Activated B cell treated with CpG ODN at 0.5 μM for 24 hours (primary cell): ENCODE measurements at regions not wholly inside any gene's neighbourhood (a gene's known extent, or its start where the extent isn't known, plus 50 kb on each side); places are given as distances from the start of the nearest gene placed in this dataset.

Source experiments
- ATAC-seq: fragments of 200-7000 bp; cut with Tn5 transposase; one replicate; pipeline ENCODE4 v1.10.0; 2021; ENCODE audit warnings: low read depth, mild to moderate bottlenecking, moderate library complexity
- CTCF ChIA-PET: fragments of 350-600 bp; sonication (Branson Sonifier 250); formaldehyde crosslinking; loops from one replicate; lab custom pipeline; 2021; ENCODE audit warnings: antibody characterized with exemption; lab: Charles Lee
- POLR2A ChIA-PET: fragments of 350-600 bp; sonication (Branson Sonifier 250); formaldehyde crosslinking; loops from one replicate; lab custom pipeline; 2021; ENCODE audit warnings: antibody characterized with exemption; lab: Charles Lee
- DNase-seq: peaks from one replicate; pipeline ENCODE4 v3.0.0; 2022
- H3K27ac Mint-ChIP-seq: one replicate; pipeline ENCODE4 v1.8.0; 2020; ENCODE audit warnings: mixed read lengths
- H3K27me3 Mint-ChIP-seq: one replicate; pipeline ENCODE4 v1.8.0; 2021; ENCODE audit warnings: mixed read lengths
- H3K36me3 Mint-ChIP-seq: one replicate; pipeline ENCODE4 v1.8.0; 2021; ENCODE audit warnings: low read depth, mixed read lengths
- H3K4me1 Mint-ChIP-seq: one replicate; pipeline ENCODE4 v1.8.0; 2021; ENCODE audit warnings: mixed read lengths
- H3K4me3 Mint-ChIP-seq: one replicate; pipeline ENCODE4 v1.8.0; 2020; ENCODE audit warnings: mild to moderate bottlenecking, mixed read lengths
- H3K9me3 Mint-ChIP-seq: one replicate; pipeline ENCODE4 v1.8.0; 2020; ENCODE audit warnings: mixed read lengths
- intact Hi-C: fragments of 100-400 bp; cut with micrococcal nuclease; formaldehyde crosslinking; loops from one replicate; pipeline ENCODE4 v1.15.1; 2024
- TF ChIP-seq, protein P1 (sequence below): fragments of 200-600 bp; IDR thresholded peaks from one replicate; pipeline ENCODE4 v1.8.0; 2022; ENCODE audit warnings: antibody characterized with exemption, mild to moderate bottlenecking

DNA sequence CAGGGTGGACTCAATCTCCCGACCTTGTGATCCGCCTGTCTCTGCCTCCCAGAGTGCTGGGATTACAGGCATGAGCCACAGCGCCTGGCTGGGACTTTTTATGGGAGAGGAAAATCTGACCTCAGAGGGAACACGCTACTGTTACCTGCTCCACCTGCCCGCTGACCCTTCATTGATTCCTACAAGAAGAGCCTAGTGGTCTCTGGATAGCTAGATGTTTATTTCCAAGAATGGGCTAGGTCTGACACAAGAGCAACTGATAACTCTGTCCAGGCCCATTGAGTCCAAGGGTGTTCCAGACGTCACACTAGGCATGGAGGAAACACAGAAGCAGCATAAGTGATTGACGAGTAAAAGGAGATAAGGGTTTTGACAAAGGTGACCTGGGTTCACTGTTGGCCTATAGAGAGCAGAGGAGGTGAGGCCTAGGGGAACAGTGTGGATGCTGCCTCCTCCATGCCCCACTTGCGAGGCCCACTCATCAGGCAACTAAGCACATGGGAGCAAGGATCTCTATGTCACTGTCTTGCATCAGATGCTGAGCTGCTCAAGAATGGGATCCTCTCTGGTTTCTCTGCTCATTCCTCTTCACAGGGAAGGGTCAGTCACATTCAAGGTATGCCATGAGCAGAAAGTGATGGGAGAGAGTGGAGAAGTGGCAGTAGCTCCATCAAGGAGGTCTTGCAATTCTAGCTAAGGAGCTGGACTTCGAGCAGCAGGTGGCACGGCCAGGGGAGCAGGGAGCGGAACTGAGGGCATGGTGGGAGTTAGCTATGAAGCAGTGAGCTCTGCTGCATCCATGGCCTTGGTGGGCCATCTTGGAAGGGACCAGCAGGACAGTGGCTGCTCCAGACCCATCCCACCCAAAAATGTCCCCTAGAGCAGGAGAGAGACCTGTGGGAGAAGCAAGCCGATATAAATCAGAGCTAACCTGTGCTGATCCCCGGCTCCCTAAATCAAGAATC is 145.2 kb downstream of the WSCD1 start:
- Mint-ChIP-seq H3K36me3 (no peaks in the 10 kb centered on the region), H3K9me3 (no peaks in the 10 kb centered on the region), H3K27ac (no peak overlapping the region), H3K27me3 (peaks cover 6% of the 10 kb centered on the region), H3K4me3 (no peak overlapping the region), H3K4me1 (no peaks in the 10 kb centered on the region)
- CTCF ChIA-PET, result no interaction called here
- ATAC-seq (no peak), DNase-seq (no peak)
- POLR2A ChIA-PET, result no interaction called here
- TF ChIP-seq, protein P1, sequence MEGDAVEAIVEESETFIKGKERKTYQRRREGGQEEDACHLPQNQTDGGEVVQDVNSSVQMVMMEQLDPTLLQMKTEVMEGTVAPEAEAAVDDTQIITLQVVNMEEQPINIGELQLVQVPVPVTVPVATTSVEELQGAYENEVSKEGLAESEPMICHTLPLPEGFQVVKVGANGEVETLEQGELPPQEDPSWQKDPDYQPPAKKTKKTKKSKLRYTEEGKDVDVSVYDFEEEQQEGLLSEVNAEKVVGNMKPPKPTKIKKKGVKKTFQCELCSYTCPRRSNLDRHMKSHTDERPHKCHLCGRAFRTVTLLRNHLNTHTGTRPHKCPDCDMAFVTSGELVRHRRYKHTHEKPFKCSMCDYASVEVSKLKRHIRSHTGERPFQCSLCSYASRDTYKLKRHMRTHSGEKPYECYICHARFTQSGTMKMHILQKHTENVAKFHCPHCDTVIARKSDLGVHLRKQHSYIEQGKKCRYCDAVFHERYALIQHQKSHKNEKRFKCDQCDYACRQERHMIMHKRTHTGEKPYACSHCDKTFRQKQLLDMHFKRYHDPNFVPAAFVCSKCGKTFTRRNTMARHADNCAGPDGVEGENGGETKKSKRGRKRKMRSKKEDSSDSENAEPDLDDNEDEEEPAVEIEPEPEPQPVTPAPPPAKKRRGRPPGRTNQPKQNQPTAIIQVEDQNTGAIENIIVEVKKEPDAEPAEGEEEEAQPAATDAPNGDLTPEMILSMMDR, result no peak
- intact Hi-C loops, result no loop called here

GRCh38 chr17:6213859-6214258 is 143.7 kb downstream of the WSCD1 start:
- H3K4me1 Mint-ChIP-seq, result no peaks in the 10 kb centered on the region
- no peaks in the 10 kb centered on the region for H3K36me3 Mint-ChIP-seq
- ChIA-PET CTCF (no interaction called here), POLR2A (no interaction called here)
- ATAC-seq (no peak), DNase-seq (no peak)
- H3K27ac Mint-ChIP-seq, result no peak overlapping the region
- intact Hi-C loops, result no loop called here
- no peak overlapping the region for H3K4me3 Mint-ChIP-seq
- TF ChIP-seq, protein P1, result no peak
- H3K9me3 Mint-ChIP-seq, result no peaks in the 10 kb centered on the region
- H3K27me3 Mint-ChIP-seq, result peaks cover 3% of the 10 kb centered on the region

- Mint-ChIP-seq H3K4me1 (no peaks in the 10 kb centered on the region), H3K36me3 (no peaks in the 10 kb centered on the region), H3K9me3 (no peaks in the 10 kb centered on the region), H3K27me3 (peaks cover under 1% of the 10 kb centered on the region), H3K4me3 (no peak overlapping the region), H3K27ac (no peak overlapping the region)
- TF ChIP-seq, protein P1, result no peak
- DNase-seq (no peak), ATAC-seq (no peak)
- ChIA-PET POLR2A (no interaction called here), CTCF (no interaction called here)
- intact Hi-C loops, result no loop called here
These were observed 142.6 kb downstream of the WSCD1 start for GRCh38 chr17:6212766-6213165.

DNA sequence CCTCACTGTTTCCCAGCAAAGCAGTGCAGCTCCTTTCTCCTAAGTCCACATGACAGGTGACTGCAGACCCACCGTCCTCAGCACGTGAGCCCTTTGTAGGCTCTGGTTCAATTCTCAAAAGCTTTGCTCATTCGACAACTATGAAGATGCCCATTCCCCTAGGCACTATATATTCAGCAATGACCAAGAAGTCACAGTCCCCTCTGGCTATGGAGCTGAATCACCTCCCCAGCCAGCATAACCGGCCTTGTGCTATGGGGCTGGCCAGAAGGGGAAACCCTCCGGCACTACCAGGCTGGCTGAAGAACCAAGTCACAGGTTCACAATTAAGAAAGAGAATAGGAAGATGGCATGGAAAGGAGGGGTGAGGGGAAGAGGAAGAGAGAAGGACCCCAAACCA is 139.7 kb downstream of the WSCD1 start:
- ChIA-PET CTCF (no interaction called here), POLR2A (no interaction called here)
- DNase-seq, result no peak
- intact Hi-C loops, result no loop called here
- no peak for ATAC-seq
- no peaks in the 10 kb centered on the region for H3K36me3 Mint-ChIP-seq
- H3K4me1 Mint-ChIP-seq, result no peaks in the 10 kb centered on the region
- no peaks in the 10 kb centered on the region for H3K27me3 Mint-ChIP-seq
- TF ChIP-seq, protein P1, result no peak
- no peaks in the 10 kb centered on the region for H3K9me3 Mint-ChIP-seq
- no peak overlapping the region for H3K4me3 Mint-ChIP-seq
- H3K27ac Mint-ChIP-seq, result no peak overlapping the region

DNA sequence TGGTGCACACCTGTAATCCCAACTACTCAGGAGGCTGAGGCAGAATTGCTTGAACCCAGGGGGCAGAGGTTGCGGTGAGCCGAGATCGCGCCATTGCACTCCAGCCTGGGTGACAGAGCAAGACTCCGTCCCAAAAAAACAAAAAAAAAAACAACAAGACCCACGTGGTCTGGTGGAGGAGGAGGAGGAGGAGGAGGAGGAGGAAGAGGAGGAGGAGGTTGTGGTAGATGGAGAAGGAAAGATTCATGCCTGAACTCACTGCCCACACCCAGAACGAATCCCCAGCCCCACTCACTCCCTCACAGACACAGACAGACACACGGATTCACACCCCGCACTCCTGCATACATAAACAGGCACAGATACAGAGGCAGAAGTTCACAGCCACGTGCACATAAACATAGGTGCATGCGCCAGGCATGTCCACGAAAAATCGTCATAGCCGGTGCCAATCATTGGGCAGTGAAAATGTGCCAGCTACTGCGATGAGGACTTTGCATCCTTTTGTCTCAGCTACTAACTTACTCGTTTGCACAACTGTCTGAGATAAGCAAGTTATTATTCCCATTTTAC is 138.5 kb downstream of the WSCD1 start:
- Mint-ChIP-seq H3K4me1 (no peaks in the 10 kb centered on the region), H3K4me3 (no peak overlapping the region), H3K27me3 (no peaks in the 10 kb centered on the region), H3K27ac (no peak overlapping the region), H3K9me3 (no peaks in the 10 kb centered on the region), H3K36me3 (no peaks in the 10 kb centered on the region)
- DNase-seq (no peak), ATAC-seq (no peak)
- ChIA-PET CTCF (no interaction called here), POLR2A (no interaction called here)
- TF ChIP-seq, protein P1, result no peak
- intact Hi-C loops, result no loop called here
